Gastroesophageal sphincter (tissue), 2 donors: ENCODE measurements at regions not wholly inside any gene's neighbourhood (a gene's known extent, or its start where the extent isn't known, plus 50 kb on each side); places are given as distances from the start of the nearest gene placed in this dataset.

ENCODE experiments used
- POLR2A ChIP-seq, 2 donors: fragments of 450-650 bp; IDR thresholded peaks; one replicate each; pipeline ENCODE4 v1.6.1; 2017; ENCODE audit warnings: antibody characterized with exemption in 2 of 2, mild to moderate bottlenecking in 2 of 2, moderate library complexity in 1 of 2
- POLR2AphosphoS5 ChIP-seq: sonication (generic); formaldehyde crosslinking; IDR thresholded peaks from one replicate; pipeline ENCODE4 v1.6.1; 2017; ENCODE audit warnings: antibody characterized with exemption

DNA sequence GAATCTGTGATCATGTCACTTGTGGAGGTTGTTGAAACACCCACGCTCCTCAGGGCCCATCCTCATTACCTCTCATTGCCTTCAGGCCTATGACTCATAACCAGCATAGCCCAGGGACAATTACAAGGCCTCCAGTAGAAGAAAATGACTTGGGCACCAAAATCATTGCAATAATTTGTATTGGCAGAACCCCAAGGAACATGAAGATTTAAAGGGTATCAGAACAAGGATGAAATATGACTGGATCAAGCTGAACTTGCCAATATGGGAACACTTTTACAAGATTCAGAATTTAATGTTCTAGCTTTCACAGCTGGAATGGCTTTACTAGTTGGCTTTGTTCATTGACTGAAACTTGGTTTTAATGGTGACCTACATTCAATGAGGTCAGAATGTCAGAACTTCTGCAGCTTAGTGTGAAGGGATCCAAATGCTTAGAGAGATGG is 156.4 kb downstream of the COPS8 start:
- TF ChIP-seq POLR2A (IDR thresholded peaks at IDR 0.05): no peak
- TF ChIP-seq POLR2AphosphoS5: peak; percentile 68
